Mammary epithelial cell (primary cell): ENCODE measurements at regions not wholly inside any gene's neighbourhood (a gene's known extent, or its start where the extent isn't known, plus 50 kb on each side); places are given as distances from the start of the nearest gene placed in this dataset.

Experiments
- CTCF ChIP-seq, 2 donors: IDR thresholded peaks in 1 of 2; conservative IDR thresholded peaks in 1 of 2; 2 replicates each; pipeline ENCODE4 v1.5.1; 2011 to 2012; ENCODE audit warnings: inconsistent platforms in 2 of 2, low read length in 2 of 2, mild to moderate bottlenecking in 2 of 2, control low read depth in 1 of 2, low read depth in 1 of 2; ENCODE audit not compliant: insufficient read depth in 1 of 2; ENCODE audit errors: extremely low read depth in 1 of 2
- EZH2 ChIP-seq: IDR thresholded peaks from 2 replicates; pipeline ENCODE4 v1.6.1; 2012; ENCODE audit warnings: low read length, inconsistent platforms, borderline replicate concordance

GRCh38 chr7:1324028-1324900 lies 91.6 kb downstream of the UNCX start:
- TF ChIP-seq CTCF (conservative IDR thresholded peaks at IDR 0.05 in 1 of 2, IDR thresholded peaks at IDR 0.05 in 1 of 2; ENCODE audit: extremely low read depth in 1 of 2, insufficient read depth in 1 of 2, low read depth in 1 of 2, low read length in 2 of 2) (no peak), EZH2 (no peak)
